ENCODE measurements at regions not wholly inside any gene's neighbourhood (a gene's known extent, or its start where the extent isn't known, plus 50 kb on each side); places are given as distances from the start of the nearest gene placed in this dataset.
A peak's percentile ranks its signal among the peaks of the same experiment; 100 is the strongest.

GRCh38 chr9:16306586-16306985, 563.9 kb downstream of the BNC2 start:
- Histone ChIP-seq H3K4me1 (ENCODE audit: insufficient read depth) (peaks cover 12% of the 10 kb centered on the region), H3K4me3 (no peak overlapping the region), H3K27me3 (no peaks in the 10 kb centered on the region), H3K36me3 (no peaks in the 10 kb centered on the region), H3K27ac (no peak overlapping the region), H3K9me3 (no peaks in the 10 kb centered on the region)
- DNase-seq = no peak
- intact Hi-C loops (cut with DNase I) = no loop called here
- TF ChIP-seq EP300 (IDR thresholded peaks at IDR 0.05) (no peak), POLR2A (IDR thresholded peaks at IDR 0.05) (no peak), CTCF (IDR thresholded peaks at IDR 0.05) (no peak)
- 94 to 97% (median 95%) methylated on average over 3 of the region's 3 CpGs for WGBS, 3 donors

GRCh38 chr9:16307626-16308195, 562.8 kb downstream of the BNC2 start:
- H3K36me3 ChIP-seq = no peaks in the 10 kb centered on the region
- H3K27me3 ChIP-seq = no peaks in the 10 kb centered on the region
- no peak overlapping the region for H3K27ac ChIP-seq
- intact Hi-C loops (cut with DNase I) = no loop called here
- no peaks in the 10 kb centered on the region for H3K9me3 ChIP-seq
- 97 to 99% (median 99%) methylated on average over 2 of the region's 2 CpGs for WGBS, 3 donors
- no peak for TF ChIP-seq POLR2A (IDR thresholded peaks at IDR 0.05)
- no peak for TF ChIP-seq CTCF (IDR thresholded peaks at IDR 0.05)
- TF ChIP-seq EP300 (IDR thresholded peaks at IDR 0.05) = no peak
- peaks cover 17% of the 10 kb centered on the region for H3K4me1 ChIP-seq (ENCODE audit: insufficient read depth)
- no peak for DNase-seq
- H3K4me3 ChIP-seq = no peak overlapping the region

- Histone ChIP-seq H3K27ac (peak overlapping the region; percentile 13 to 91), H3K27me3 (no peaks in the 10 kb centered on the region)
- DNase-seq = no peak
These were observed 561.8 kb downstream of the BNC2 start for GRCh38 chr9:16308645-16309044.

GRCh38 chr9:16309082-16309468, 561.4 kb downstream of the BNC2 start:
- WGBS, 3 donors = 24 to 41% (median 33%) methylated on average over 5 of the region's 5 CpGs
- no peak for TF ChIP-seq POLR2A (IDR thresholded peaks at IDR 0.05)
- no peak for TF ChIP-seq CTCF (IDR thresholded peaks at IDR 0.05)
- TF ChIP-seq EP300 (IDR thresholded peaks at IDR 0.05) = no peak
- intact Hi-C loops (cut with DNase I) = no loop called here
- Histone ChIP-seq H3K36me3 (no peaks in the 10 kb centered on the region), H3K27me3 (no peaks in the 10 kb centered on the region), H3K4me3 (no peak overlapping the region), H3K9me3 (no peaks in the 10 kb centered on the region), H3K4me1 (ENCODE audit: insufficient read depth) (peaks cover 17% of the 10 kb centered on the region), H3K27ac (peak overlapping the region; percentile 13 to 91)
- DNase-seq = no peak

More at GRCh38 chr9:16308645-16309044, 561.8 kb downstream of the BNC2 start:
- H3K36me3 ChIP-seq = no peaks in the 10 kb centered on the region
- TF ChIP-seq POLR2A (IDR thresholded peaks at IDR 0.05) (no peak), EP300 (IDR thresholded peaks at IDR 0.05) (no peak), CTCF (IDR thresholded peaks at IDR 0.05) (no peak)
- peaks cover 17% of the 10 kb centered on the region for H3K4me1 ChIP-seq (ENCODE audit: insufficient read depth)
- no peak overlapping the region for H3K4me3 ChIP-seq
- intact Hi-C loops (cut with DNase I) = no loop called here
- no peaks in the 10 kb centered on the region for H3K9me3 ChIP-seq
- 37 to 54% (median 49%) methylated on average over 5 of the region's 5 CpGs for WGBS, 3 donors

All from ovary (tissue), 7 donors.